Sigmoid colon (tissue), 3 donors: ENCODE measurements at regions not wholly inside any gene's neighbourhood (a gene's known extent, or its start where the extent isn't known, plus 50 kb on each side); places are given as distances from the start of the nearest gene placed in this dataset.

Source experiments
- POLR2A ChIP-seq, 2 donors: fragments of 450-650 bp; IDR thresholded peaks; one replicate each; pipeline ENCODE4 v1.6.1; 2016; ENCODE audit warnings: antibody characterized with exemption in 2 of 2, mild to moderate bottlenecking in 2 of 2, moderate library complexity in 2 of 2
- TF ChIP-seq, protein P1 (sequence below), 4 experiments: fragments of 450-650 bp in 3 of 4; fragments of 200-600 bp in 1 of 4; IDR thresholded peaks; one replicate each; pipeline ENCODE4 v1.5.1; 2016 to 2019; ENCODE audit warnings: antibody characterized with exemption in 4 of 4, mild to moderate bottlenecking in 3 of 4, moderate library complexity in 2 of 4

DNA sequence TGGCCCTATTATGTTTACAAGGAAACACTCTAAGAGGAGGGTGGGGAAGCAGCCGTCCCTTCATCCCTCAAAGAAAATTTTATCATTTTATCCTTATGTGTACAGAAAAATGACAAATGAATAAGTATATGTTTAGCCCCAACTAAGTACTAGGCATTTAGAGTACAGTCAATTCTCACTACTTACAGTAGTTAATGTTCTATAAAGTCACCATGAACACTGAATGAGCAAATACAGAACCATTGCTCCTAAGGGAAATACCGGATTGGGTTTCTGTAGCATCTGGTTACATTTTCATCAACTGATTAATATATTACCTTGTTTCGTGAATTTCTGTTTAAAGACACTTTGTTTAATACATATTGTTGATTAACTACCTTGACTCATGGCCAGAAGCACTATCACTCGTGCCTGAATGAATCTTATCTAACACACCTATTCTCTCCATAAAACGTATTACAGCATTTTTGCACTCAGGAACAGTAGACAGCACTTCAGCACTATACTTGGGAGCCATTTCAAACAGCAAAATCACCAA, 109.3 kb downstream of the ASB9 start:
- TF ChIP-seq, protein P1, sequence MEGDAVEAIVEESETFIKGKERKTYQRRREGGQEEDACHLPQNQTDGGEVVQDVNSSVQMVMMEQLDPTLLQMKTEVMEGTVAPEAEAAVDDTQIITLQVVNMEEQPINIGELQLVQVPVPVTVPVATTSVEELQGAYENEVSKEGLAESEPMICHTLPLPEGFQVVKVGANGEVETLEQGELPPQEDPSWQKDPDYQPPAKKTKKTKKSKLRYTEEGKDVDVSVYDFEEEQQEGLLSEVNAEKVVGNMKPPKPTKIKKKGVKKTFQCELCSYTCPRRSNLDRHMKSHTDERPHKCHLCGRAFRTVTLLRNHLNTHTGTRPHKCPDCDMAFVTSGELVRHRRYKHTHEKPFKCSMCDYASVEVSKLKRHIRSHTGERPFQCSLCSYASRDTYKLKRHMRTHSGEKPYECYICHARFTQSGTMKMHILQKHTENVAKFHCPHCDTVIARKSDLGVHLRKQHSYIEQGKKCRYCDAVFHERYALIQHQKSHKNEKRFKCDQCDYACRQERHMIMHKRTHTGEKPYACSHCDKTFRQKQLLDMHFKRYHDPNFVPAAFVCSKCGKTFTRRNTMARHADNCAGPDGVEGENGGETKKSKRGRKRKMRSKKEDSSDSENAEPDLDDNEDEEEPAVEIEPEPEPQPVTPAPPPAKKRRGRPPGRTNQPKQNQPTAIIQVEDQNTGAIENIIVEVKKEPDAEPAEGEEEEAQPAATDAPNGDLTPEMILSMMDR (IDR thresholded peaks at IDR 0.05), result no peak
- TF ChIP-seq POLR2A (IDR thresholded peaks at IDR 0.05), result no peak
